Keratinocyte (primary cell): ENCODE measurements at regions not wholly inside any gene's neighbourhood (a gene's known extent, or its start where the extent isn't known, plus 50 kb on each side); places are given as distances from the start of the nearest gene placed in this dataset.

Experiments
- DNase-seq: peaks from one replicate; pipeline ENCODE4 v3.0.0-alpha.2; 2011; ENCODE audit warnings: low read depth, missing footprints, low spot score
- FAIRE-seq: peaks from 2 replicates; lab custom pipeline; 2011; peaks lifted over from hg19 to GRCh38; lab: Jason Lieb, UNC
- H2AFZ ChIP-seq: 2 replicates; pipeline ENCODE4 v1.6.0; 2012; ENCODE audit warnings: low read length, control low read depth, inconsistent platforms; ENCODE audit not compliant: control insufficient read depth
- H3K27ac ChIP-seq: 2 replicates; pipeline ENCODE4 v1.5.1; 2011; ENCODE audit warnings: low read length; ENCODE audit not compliant: control insufficient read depth, insufficient read depth
- H3K27me3 ChIP-seq: 3 replicates; pipeline ENCODE4 v1.6.0; 2011; ENCODE audit warnings: low read length; ENCODE audit not compliant: control insufficient read depth, insufficient read depth; ENCODE audit errors: extremely low read depth
- H3K36me3 ChIP-seq, 2 experiments: 2 replicates in 1 of 2; 3 replicates in 1 of 2; pipeline ENCODE4 v1.5.1; 2011; ENCODE audit warnings: low read length in 2 of 2, mild to moderate bottlenecking in 1 of 2; ENCODE audit not compliant: control insufficient read depth in 2 of 2, insufficient read depth in 2 of 2; ENCODE audit errors: extremely low read depth in 1 of 2
- H3K4me1 ChIP-seq: 3 replicates; pipeline ENCODE4 v1.5.1; 2011; ENCODE audit warnings: low read length; ENCODE audit not compliant: control insufficient read depth, insufficient read depth; ENCODE audit errors: extremely low read depth
- H3K4me2 ChIP-seq: 3 replicates; pipeline ENCODE4 v1.6.0; 2011; ENCODE audit warnings: low read depth, low read length; ENCODE audit not compliant: control insufficient read depth, insufficient read depth; ENCODE audit errors: extremely low read depth
- H3K4me3 ChIP-seq, 3 experiments: fragments of 200-600 bp in 1 of 3; sonication (generic) in 1 of 3; 2 replicates in 2 of 3; 3 replicates in 1 of 3; pipeline ENCODE4 v1.5.1; 2011 to 2016; ENCODE audit warnings: low read length in 3 of 3, mild to moderate bottlenecking in 3 of 3, control low read depth in 2 of 3, inconsistent platforms in 1 of 3, low read depth in 1 of 3, mixed read lengths in 1 of 3, mixed run types in 1 of 3, moderate library complexity in 1 of 3; ENCODE audit not compliant: control insufficient read depth in 2 of 3, insufficient read depth in 2 of 3; ENCODE audit errors: extremely low read depth in 1 of 3
- H3K79me2 ChIP-seq: 2 replicates; pipeline ENCODE4 v1.6.0; 2012; ENCODE audit warnings: low read length; ENCODE audit not compliant: control insufficient read depth, insufficient read depth
- H3K9ac ChIP-seq: 3 replicates; pipeline ENCODE4 v1.6.0; 2011; ENCODE audit warnings: low read length; ENCODE audit not compliant: control insufficient read depth, insufficient read depth; ENCODE audit errors: extremely low read depth
- H3K9me1 ChIP-seq: 3 replicates; pipeline ENCODE4 v1.6.0; 2011; ENCODE audit warnings: low read length; ENCODE audit not compliant: control insufficient read depth, insufficient read depth; ENCODE audit errors: extremely low read depth
- H3K9me3 ChIP-seq: 2 replicates; pipeline ENCODE4 v1.5.1; 2012; ENCODE audit warnings: low read depth, low read length; ENCODE audit not compliant: control insufficient read depth
- H4K20me1 ChIP-seq: 3 replicates; pipeline ENCODE4 v1.6.0; 2011; ENCODE audit warnings: low read length; ENCODE audit not compliant: control insufficient read depth, insufficient read depth; ENCODE audit errors: extremely low read depth
- EZH2 ChIP-seq: IDR thresholded peaks from one replicate; pipeline ENCODE4 v1.6.1; 2012; ENCODE audit warnings: inconsistent platforms, mild to moderate bottlenecking, low read length, moderate library complexity
- dilution Hi-C: fragments of 300-500 bp; cut with MboI; formaldehyde crosslinking; loops from one replicate; pipeline ENCODE4 v1.7.0; 2020; ENCODE audit warnings: low sequenced_read_pairs; ENCODE audit not compliant: extremely low pct_ligation_motif_present
- TF ChIP-seq, protein P1 (sequence below), 3 experiments: IDR thresholded peaks in 1 of 3; conservative IDR thresholded peaks in 1 of 3; optimal IDR thresholded peaks in 1 of 3; 2 replicates in 2 of 3; 3 replicates in 1 of 3; pipeline versions ENCODE3 to v1.5.1; 2011; ENCODE audit warnings: low read length in 3 of 3, mild to moderate bottlenecking in 3 of 3, moderate library complexity in 2 of 3, control low read depth in 1 of 3, inconsistent platforms in 1 of 3; ENCODE audit not compliant: insufficient read depth in 2 of 3; ENCODE audit errors: extremely low read depth in 1 of 3

DNA sequence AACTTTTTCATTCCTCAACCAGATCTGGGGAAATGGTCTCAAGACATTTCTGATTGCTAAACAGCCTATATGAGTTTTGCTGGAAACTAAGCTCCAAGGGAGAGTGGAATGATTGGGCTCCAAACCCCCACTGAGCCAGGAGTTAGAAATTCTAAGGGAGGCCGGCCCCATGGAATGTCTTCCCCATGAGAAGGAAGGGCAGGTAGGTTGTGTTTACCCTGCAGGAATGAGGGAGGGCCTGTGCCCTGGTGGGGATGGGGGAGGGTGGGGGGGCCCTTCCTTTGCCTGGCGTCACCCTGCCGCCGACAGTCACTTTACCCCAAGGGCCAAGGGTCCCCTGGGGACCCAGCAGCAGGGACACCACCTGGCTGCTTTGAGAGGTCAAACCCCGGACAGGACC is 298.9 kb downstream of the TFAP2C start:
- dilution Hi-C loops, result no loop called here
- Histone ChIP-seq H3K27me3 (peaks cover 43% of the 10 kb centered on the region), H2AFZ (no peak overlapping the region), H3K79me2 (no peaks in the 10 kb centered on the region), H4K20me1 (no peaks in the 10 kb centered on the region), H3K4me1 (peaks cover under 1% of the 10 kb centered on the region), H3K4me3 (no peak overlapping the region), H3K4me2 (no peak overlapping the region), H3K9me1 (no peaks in the 10 kb centered on the region), H3K9ac (no peak overlapping the region), H3K9me3 (no peaks in the 10 kb centered on the region), H3K36me3 (no peaks in the 10 kb centered on the region), H3K27ac (no peak overlapping the region)
- DNase-seq (no peak), FAIRE-seq (no peak)
- TF ChIP-seq EZH2, result no peak
- TF ChIP-seq, protein P1, sequence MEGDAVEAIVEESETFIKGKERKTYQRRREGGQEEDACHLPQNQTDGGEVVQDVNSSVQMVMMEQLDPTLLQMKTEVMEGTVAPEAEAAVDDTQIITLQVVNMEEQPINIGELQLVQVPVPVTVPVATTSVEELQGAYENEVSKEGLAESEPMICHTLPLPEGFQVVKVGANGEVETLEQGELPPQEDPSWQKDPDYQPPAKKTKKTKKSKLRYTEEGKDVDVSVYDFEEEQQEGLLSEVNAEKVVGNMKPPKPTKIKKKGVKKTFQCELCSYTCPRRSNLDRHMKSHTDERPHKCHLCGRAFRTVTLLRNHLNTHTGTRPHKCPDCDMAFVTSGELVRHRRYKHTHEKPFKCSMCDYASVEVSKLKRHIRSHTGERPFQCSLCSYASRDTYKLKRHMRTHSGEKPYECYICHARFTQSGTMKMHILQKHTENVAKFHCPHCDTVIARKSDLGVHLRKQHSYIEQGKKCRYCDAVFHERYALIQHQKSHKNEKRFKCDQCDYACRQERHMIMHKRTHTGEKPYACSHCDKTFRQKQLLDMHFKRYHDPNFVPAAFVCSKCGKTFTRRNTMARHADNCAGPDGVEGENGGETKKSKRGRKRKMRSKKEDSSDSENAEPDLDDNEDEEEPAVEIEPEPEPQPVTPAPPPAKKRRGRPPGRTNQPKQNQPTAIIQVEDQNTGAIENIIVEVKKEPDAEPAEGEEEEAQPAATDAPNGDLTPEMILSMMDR (optimal IDR thresholded peaks at IDR 0.05 in 1 of 3, IDR thresholded peaks at IDR 0.05 in 1 of 3, conservative IDR thresholded peaks at IDR 0.05 in 1 of 3; ENCODE audit: extremely low read depth in 1 of 3, insufficient read depth in 2 of 3, low read length in 3 of 3), result no peak

DNA sequence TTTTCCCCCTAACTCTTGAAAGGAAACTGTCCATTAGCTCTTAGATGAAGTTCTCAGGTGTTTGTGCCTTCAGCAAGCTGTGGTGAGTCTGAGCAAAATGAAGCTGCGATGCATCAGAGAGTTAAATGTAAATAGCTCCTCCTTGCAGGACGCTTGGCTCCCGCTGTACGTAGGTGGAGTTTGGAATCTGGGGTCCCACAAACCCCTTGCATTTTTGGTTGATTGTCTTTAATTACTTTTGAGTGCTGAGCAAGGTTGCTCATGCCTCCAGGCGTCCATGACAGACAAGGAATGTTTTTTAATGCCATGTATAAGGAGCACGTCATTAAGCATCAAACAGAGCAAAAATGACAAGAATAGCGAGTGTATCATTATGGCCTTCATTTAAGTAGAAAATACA is 300.5 kb downstream of the TFAP2C start:
- no peaks in the 10 kb centered on the region for H4K20me1 ChIP-seq
- no peak overlapping the region for H2AFZ ChIP-seq
- dilution Hi-C loops, result no loop called here
- FAIRE-seq (no peak), DNase-seq (no peak)
- no peak overlapping the region for H3K4me2 ChIP-seq
- H3K9me3 ChIP-seq, result no peaks in the 10 kb centered on the region
- H3K9me1 ChIP-seq, result no peaks in the 10 kb centered on the region
- H3K4me3 ChIP-seq, result no peak overlapping the region
- H3K9ac ChIP-seq, result no peak overlapping the region
- H3K27ac ChIP-seq, result no peak overlapping the region
- H3K36me3 ChIP-seq, result no peaks in the 10 kb centered on the region
- peaks cover 33% of the 10 kb centered on the region for H3K27me3 ChIP-seq
- peaks cover 6% of the 10 kb centered on the region for H3K4me1 ChIP-seq
- TF ChIP-seq, protein P1 (optimal IDR thresholded peaks at IDR 0.05 in 1 of 3, IDR thresholded peaks at IDR 0.05 in 1 of 3, conservative IDR thresholded peaks at IDR 0.05 in 1 of 3; ENCODE audit: extremely low read depth in 1 of 3, insufficient read depth in 2 of 3, low read length in 3 of 3), result no peak
- TF ChIP-seq EZH2, result no peak
- no peaks in the 10 kb centered on the region for H3K79me2 ChIP-seq
